GM12891 (cell line): ENCODE measurements at regions not wholly inside any gene's neighbourhood (a gene's known extent, or its start where the extent isn't known, plus 50 kb on each side); places are given as distances from the start of the nearest gene placed in this dataset.

ENCODE experiments used
- POLR2A ChIP-seq: IDR thresholded peaks from 2 replicates; pipeline ENCODE4 v1.6.1; 2011; ENCODE audit warnings: low read depth, low read length, control low read depth
- POLR2AphosphoS5 ChIP-seq: IDR thresholded peaks from 2 replicates; pipeline ENCODE4 v1.6.1; 2011; ENCODE audit warnings: low read depth, low read length, control low read depth

DNA sequence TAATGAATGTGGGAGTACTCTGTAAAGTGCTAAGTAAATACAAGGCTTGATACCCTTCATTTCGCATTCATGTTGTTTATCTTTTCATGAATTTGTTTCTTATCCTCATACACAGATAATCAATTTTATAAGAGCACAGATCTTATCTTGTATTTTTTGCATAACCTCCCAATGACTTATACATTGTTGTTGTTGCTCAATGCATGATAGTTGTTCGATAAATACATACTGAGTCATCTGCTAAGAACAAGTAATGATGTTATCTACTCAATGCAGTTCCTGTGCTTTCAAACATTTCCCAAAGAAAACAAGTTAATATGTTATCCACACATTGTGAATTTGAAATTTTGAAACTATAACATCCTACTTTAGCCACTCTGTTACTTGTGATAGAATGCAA, 60.7 kb downstream of the TAF11L14 start:
- TF ChIP-seq POLR2AphosphoS5 (no peak), POLR2A (no peak)
